Esophagus (tissue), 2 donors: ENCODE measurements at regions not wholly inside any gene's neighbourhood (a gene's known extent, or its start where the extent isn't known, plus 50 kb on each side); places are given as distances from the start of the nearest gene placed in this dataset.
"Not testable (repeated sequence)": the region's sequence is repeated elsewhere in the genome, so short reads cannot be mapped to it uniquely, and the experiment has no call there.

Experiments
- H3K27ac ChIP-seq, 2 donors: one replicate each; pipeline ENCODE4 v1.5.1; 2013; ENCODE audit warnings: low read depth in 2 of 2, mild to moderate bottlenecking in 2 of 2, inconsistent platforms in 1 of 2, low read length in 1 of 2, moderate library complexity in 1 of 2
- H3K27me3 ChIP-seq, 2 donors: one replicate each; pipeline ENCODE4 v1.6.1; 2013; ENCODE audit warnings: low read length in 2 of 2, control low read depth in 1 of 2, mild to moderate bottlenecking in 1 of 2; ENCODE audit not compliant: insufficient read depth in 2 of 2, control insufficient read depth in 1 of 2
- H3K36me3 ChIP-seq, 2 donors: one replicate each; pipeline ENCODE4 v1.6.1; 2013; ENCODE audit warnings: low read length in 1 of 2; ENCODE audit not compliant: control insufficient read depth in 2 of 2, insufficient read depth in 2 of 2
- H3K4me1 ChIP-seq, 2 donors: one replicate each; pipeline ENCODE4 v1.6.1; 2013; ENCODE audit warnings: low read length in 1 of 2; ENCODE audit not compliant: control insufficient read depth in 2 of 2, insufficient read depth in 2 of 2
- H3K4me3 ChIP-seq, 2 donors: one replicate each; pipeline ENCODE4 v1.5.1; 2013; ENCODE audit warnings: low read length in 2 of 2, mild to moderate bottlenecking in 2 of 2, low read depth in 1 of 2, moderate library complexity in 1 of 2
- H3K9me3 ChIP-seq, 2 donors: one replicate each; pipeline ENCODE4 v1.6.1; 2013; ENCODE audit warnings: mild to moderate bottlenecking in 2 of 2, low read depth in 1 of 2, low read length in 1 of 2, moderate library complexity in 1 of 2; ENCODE audit not compliant: control insufficient read depth in 2 of 2, insufficient read depth in 1 of 2
- WGBS, 2 donors: extraction: QIAGEN DNeasy Blood & Tissue Kit; methylation state at CpG; one replicate each; pipeline ENCODE4 v1.1.7; 2013; 5-methylcytosine and 5-hydroxymethylcytosine counted together
- donor health status: healthy with polysubstance abuse.
- donor health status: Bipolar disorder and iron deficiency.

- WGBS, 2 donors: 90 to 100% methylated on average over 1 of the region's 1 CpG
- no peak overlapping the region for H3K4me3 ChIP-seq
Observed at GRCh38 chr21:24509131-24509530, 1098.2 kb downstream of the MRPL39 start.

GRCh38 chr21:24486973-24487372, 1120.3 kb downstream of the MRPL39 start:
- H3K4me1 ChIP-seq: no peaks in the 10 kb centered on the region
- no peak overlapping the region for H3K27ac ChIP-seq
- no peaks in the 10 kb centered on the region for H3K27me3 ChIP-seq
- H3K9me3 ChIP-seq: no peaks in the 10 kb centered on the region
- no peaks in the 10 kb centered on the region for H3K36me3 ChIP-seq
- WGBS, 2 donors: 56 to 74% methylated on average over 1 of the region's 1 CpG
- H3K4me3 ChIP-seq: no peak overlapping the region

More at GRCh38 chr21:24509131-24509530, 1098.2 kb downstream of the MRPL39 start:
- no peaks in the 10 kb centered on the region for H3K36me3 ChIP-seq
- no peaks in the 10 kb centered on the region for H3K4me1 ChIP-seq
- no peaks in the 10 kb centered on the region for H3K27me3 ChIP-seq
- no peak overlapping the region for H3K27ac ChIP-seq
- no peaks in the 10 kb centered on the region for H3K9me3 ChIP-seq

GRCh38 chr21:24483361-24483760, 1123.9 kb downstream of the MRPL39 start:
- 88 to 91% methylated on average over 1 of the region's 1 CpG for WGBS, 2 donors
- not testable (repeated sequence) for H3K4me3 ChIP-seq

GRCh38 chr21:24470852-24471251, 1136.4 kb downstream of the MRPL39 start:
- Histone ChIP-seq H3K27ac (no peak overlapping the region), H3K4me3 (no peak overlapping the region), H3K4me1 (no peaks in the 10 kb centered on the region), H3K9me3 (no peaks in the 10 kb centered on the region), H3K36me3 (no peaks in the 10 kb centered on the region), H3K27me3 (no peaks in the 10 kb centered on the region)
- WGBS, 2 donors: 65 to 87% methylated on average over 6 of the region's 6 CpGs

More at GRCh38 chr21:24483361-24483760, 1123.9 kb downstream of the MRPL39 start:
- not testable (repeated sequence) for H3K27ac ChIP-seq, H3K4me1 ChIP-seq, H3K9me3 ChIP-seq, H3K27me3 ChIP-seq, H3K36me3 ChIP-seq

- H3K9me3 ChIP-seq: peaks cover 0 to 4% of the 10 kb centered on the region in 2 donors
- no peaks in the 10 kb centered on the region for H3K4me1 ChIP-seq
- 79 to 91% methylated on average over 3 of the region's 3 CpGs for WGBS, 2 donors
- H3K27ac ChIP-seq: no peak overlapping the region
- H3K4me3 ChIP-seq: no peak overlapping the region
- no peaks in the 10 kb centered on the region for H3K27me3 ChIP-seq
- H3K36me3 ChIP-seq: no peaks in the 10 kb centered on the region
Observed at GRCh38 chr21:24456358-24456757, 1150.9 kb downstream of the MRPL39 start.

GRCh38 chr21:24450119-24450518, 1157.2 kb downstream of the MRPL39 start:
- H3K4me3 ChIP-seq: no peak overlapping the region
- H3K27me3 ChIP-seq: no peaks in the 10 kb centered on the region
- no peaks in the 10 kb centered on the region for H3K9me3 ChIP-seq
- 80 to 84% methylated on average over 3 of the region's 3 CpGs for WGBS, 2 donors
- no peaks in the 10 kb centered on the region for H3K4me1 ChIP-seq
- no peaks in the 10 kb centered on the region for H3K36me3 ChIP-seq
- no peak overlapping the region for H3K27ac ChIP-seq

GRCh38 chr21:24445517-24445916, 1161.8 kb downstream of the MRPL39 start:
- H3K4me3 ChIP-seq: no peak overlapping the region
- 67 to 68% methylated on average over 1 of the region's 1 CpG for WGBS, 2 donors

GRCh38 chr21:24444736-24445135, 1162.5 kb downstream of the MRPL39 start:
- no peaks in the 10 kb centered on the region for H3K36me3 ChIP-seq
- H3K4me3 ChIP-seq: no peak overlapping the region
- no peaks in the 10 kb centered on the region for H3K27me3 ChIP-seq
- no peaks in the 10 kb centered on the region for H3K4me1 ChIP-seq
- no peaks in the 10 kb centered on the region for H3K9me3 ChIP-seq
- no peak overlapping the region for H3K27ac ChIP-seq

More at GRCh38 chr21:24445517-24445916, 1161.8 kb downstream of the MRPL39 start:
- Histone ChIP-seq H3K27ac (no peak overlapping the region), H3K27me3 (no peaks in the 10 kb centered on the region), H3K36me3 (no peaks in the 10 kb centered on the region), H3K4me1 (no peaks in the 10 kb centered on the region), H3K9me3 (no peaks in the 10 kb centered on the region)

- Histone ChIP-seq H3K9me3 (no peaks in the 10 kb centered on the region), H3K4me1 (no peaks in the 10 kb centered on the region), H3K4me3 (no peak overlapping the region), H3K36me3 (no peaks in the 10 kb centered on the region), H3K27me3 (no peaks in the 10 kb centered on the region), H3K27ac (no peak overlapping the region)
- 50 to 52% methylated on average over 1 of the region's 1 CpG for WGBS, 2 donors
Observed at GRCh38 chr21:24436236-24436635, 1171.0 kb downstream of the MRPL39 start.

- Histone ChIP-seq H3K4me1 (no peaks in the 10 kb centered on the region), H3K36me3 (no peaks in the 10 kb centered on the region), H3K4me3 (no peak overlapping the region), H3K27ac (no peak overlapping the region), H3K9me3 (peaks cover 0 to 2% of the 10 kb centered on the region in 2 donors), H3K27me3 (no peaks in the 10 kb centered on the region)
- WGBS, 2 donors: 61 to 73% methylated on average over 8 of the region's 8 CpGs
Observed at GRCh38 chr21:24428591-24429199, 1178.6 kb downstream of the MRPL39 start.
